ENCODE measurements at regions not wholly inside any gene's neighbourhood (a gene's known extent, or its start where the extent isn't known, plus 50 kb on each side); places are given as distances from the start of the nearest gene placed in this dataset.

GRCh38 chr17:52298881-52299280 is 140.4 kb upstream of the CA10 start:
- DNase-seq = no peak

GRCh38 chr17:52297230-52298010 is 138.9 kb upstream of the CA10 start:
- no peak for DNase-seq

- no peak for DNase-seq
Measured at GRCh38 chr17:52294301-52294700, 135.8 kb upstream of the CA10 start.

- DNase-seq = no peak
Measured at GRCh38 chr17:52287611-52288010, 129.1 kb upstream of the CA10 start.

DNA sequence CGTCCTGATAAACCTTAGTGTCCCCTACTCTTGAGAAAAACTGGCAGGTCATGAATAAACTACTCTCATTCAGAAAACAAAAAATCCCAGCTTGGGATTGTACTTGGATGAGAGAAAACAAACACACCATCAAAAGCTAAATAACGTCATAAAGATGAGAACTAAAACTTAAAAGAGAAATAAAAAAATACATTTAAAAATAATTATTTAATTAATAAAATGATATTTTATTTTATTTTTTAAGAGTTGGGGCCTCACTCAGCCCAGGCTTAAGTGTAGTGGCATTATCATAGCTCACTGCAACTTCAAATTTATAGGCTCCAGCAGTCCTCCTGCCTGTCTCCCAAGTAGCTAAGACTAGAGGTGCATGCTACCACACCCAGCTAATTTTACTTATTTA is 125.4 kb upstream of the CA10 start:
- DNase-seq = no peak

DNA sequence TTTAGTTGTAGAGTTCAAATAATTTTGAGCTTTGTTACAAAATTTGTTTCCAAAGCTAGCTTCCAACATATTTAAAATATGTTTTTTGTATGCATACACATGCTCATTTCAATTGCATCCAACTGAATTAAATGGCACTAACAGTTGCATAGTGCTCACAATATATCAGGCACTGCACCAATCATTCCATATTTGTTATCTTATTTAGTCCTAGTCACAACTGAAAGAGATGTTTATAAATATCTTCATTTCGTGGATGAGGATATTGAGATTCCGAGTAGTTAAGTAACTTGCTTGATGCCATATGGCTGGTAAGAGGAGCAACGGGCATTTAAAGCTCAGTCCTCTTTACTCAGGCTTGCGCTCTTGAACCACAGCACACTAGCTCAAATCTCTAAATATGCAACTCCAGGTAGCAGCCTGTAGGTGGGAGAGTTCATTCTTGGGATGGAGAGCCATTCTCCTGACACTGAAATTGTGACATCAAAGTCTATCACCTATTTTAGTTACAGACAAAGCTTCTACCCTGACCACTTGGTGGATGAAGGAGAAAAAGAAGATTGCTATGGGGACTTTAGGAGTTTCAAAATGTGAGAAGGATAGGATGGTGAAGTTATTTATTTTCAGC is 118.0 kb upstream of the CA10 start:
- no peak for DNase-seq

DNA sequence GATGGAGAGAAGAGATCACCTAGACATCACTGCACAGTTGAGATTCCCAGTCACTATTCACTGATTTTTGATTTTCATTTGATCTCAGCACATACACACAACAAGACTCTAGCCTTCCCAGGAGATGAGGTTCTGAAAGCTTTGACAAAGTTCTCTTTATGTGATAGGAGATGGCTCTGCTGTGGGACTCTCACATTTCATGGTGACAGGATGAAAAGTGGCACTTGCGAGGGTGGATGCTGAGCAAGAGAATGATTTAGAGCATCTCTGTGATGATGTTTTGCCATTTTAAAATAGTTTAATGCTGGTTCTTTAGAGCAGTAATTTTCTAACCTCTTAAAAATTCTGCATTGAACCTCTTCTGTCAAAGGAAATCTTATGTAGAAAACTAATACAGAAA is 113.3 kb upstream of the CA10 start:
- DNase-seq = no peak

DNA sequence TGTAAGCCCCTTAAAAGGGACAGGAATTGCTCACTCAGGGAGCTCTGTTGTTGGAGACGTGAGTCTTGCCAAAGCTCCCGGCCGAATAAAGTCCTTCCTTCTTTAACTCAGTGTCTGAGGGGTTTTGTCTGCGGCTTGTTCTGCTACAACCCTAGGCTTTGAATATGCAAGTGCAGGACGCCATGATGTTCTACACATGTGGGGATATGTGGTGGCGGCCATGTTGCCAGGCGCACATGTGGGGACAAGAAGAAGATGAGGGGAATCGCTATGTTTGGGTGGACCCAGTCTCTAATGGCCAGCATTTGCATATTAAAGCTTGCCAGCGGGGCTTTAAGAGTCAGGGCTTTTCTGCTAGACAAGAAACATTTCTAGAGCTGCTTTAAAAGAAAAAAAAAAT is 96.8 kb upstream of the CA10 start:
- no peak for DNase-seq

- no peak for DNase-seq
Measured at GRCh38 chr17:52244689-52245088, 86.2 kb upstream of the CA10 start.

DNA sequence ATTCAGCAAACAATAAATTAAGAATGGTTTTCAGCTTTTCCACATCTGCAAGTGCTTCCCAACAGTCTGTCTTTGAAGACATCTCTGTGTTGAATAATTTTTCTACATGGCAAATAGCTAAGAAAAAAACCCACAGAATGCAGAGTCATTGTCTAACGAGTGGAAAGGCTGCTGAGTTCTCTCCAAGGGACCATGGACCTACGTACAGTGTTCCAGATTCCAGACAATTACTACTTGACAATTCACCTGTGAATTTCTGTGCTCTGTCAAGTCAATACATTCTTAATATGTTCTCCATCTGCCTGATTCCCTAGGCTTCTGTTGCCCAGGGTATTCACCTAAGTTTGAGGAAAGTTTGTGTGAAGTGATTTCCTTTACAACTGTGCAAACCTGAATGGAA is 83.8 kb upstream of the CA10 start:
- no peak for DNase-seq

DNA sequence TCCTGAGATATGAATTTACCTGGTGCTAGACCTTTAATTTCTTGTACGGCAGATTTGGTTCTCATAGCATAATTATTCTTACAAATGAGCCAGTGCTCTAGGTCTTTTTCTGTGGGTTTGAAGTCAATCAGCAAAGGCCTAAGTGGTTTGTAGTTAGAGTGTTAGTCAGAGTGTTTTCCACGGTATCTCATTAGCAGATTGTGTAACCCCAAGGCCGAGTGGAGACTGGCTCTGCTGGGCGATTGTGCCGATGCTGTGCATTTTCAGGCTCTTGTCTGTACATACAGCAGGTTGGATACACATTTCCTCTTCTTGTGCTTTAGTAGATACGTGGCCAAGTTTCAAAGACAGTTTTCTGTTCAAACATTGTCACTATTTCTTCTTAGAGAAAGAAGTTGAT is 78.6 kb upstream of the CA10 start:
- no peak for DNase-seq

- DNase-seq = no peak
Measured at GRCh38 chr17:52235516-52235915, 77.0 kb upstream of the CA10 start.

DNA sequence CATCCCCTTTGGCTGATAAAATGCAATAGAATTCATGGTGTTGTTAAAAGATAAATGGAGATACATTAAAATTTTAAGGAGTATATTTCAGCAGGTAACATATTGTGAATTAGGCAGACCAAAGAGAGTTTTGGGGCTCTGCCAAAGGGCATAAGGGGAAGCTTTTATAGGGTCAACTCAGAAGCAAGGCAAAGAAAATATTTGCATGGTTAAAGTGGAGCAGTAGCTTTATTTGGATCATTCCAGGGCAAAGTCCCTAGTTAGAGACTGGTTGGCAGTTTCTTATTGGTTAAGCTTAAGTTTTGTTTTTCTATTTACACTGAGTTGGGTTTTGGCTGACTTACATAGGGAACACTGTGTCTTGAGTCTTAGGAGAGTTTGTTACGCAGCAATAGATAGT is 75.1 kb upstream of the CA10 start:
- DNase-seq = no peak

DNA sequence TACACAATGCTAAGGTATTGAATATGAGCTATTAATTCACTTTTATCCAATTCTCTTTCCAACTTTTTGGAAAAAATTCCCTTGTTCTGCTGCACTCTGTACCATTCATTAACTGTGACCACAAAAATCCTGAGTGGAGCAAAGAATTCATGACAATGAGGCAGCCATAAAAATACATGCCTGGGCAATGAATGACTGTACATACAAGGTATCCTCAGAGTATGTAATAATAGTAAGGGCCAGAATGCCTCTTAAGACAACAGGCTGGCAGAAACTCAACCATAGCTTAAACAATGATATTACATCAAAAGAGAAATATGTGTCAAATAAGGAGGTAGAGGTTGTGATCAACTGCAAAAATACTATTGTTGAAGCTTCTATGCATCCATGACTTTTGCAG is 74.7 kb upstream of the CA10 start:
- DNase-seq = no peak

GRCh38 chr17:52228823-52229222 is 70.3 kb upstream of the CA10 start:
- no peak for DNase-seq

DNA sequence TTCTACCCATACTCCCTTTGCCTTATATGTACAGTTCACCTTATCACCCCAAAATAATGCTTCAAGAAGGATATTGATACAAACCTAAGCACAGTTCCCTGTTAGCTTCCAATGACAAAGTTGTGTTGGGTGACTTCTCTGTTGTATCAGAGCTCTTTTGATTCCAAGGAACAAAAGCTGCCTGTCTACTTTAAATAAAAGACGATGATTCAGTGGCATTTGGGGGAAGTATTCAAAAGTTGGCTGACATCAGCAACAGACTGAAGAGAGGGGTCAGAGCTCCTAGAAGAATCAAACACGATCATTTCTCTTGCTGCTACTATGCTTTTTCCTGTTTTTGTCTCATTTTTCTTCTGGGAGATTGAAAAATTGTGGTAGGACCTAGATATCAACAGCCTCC is 69.4 kb upstream of the CA10 start:
- DNase-seq = no peak

- no peak for DNase-seq
Measured at GRCh38 chr17:52213451-52213850, 54.9 kb upstream of the CA10 start.

GRCh38 chr17:52212851-52213250 is 54.3 kb upstream of the CA10 start:
- no peak for DNase-seq

DNA sequence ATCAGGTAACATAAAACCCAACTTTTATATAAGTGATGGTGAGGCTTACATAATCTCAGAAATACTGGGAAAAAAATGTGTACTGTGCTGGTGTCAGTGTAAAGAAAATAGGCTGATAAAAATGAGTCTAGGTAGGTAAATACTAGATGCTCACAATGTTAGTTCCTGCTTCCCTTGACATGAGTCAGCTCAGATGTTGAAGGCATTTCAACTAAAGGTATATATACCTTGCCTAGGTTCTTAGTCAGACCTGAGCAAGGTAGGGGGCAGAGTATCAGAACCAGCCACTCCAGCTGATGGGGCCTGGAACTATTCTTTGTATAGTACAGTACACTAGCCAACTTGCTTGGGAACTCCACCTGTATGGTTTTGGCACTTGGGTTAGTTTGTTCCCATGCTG is 51.0 kb upstream of the CA10 start:
- DNase-seq = no peak

Data from GF-D8 (cell line).